SKM-1 (cell line): ENCODE measurements at regions not wholly inside any gene's neighbourhood (a gene's known extent, or its start where the extent isn't known, plus 50 kb on each side); places are given as distances from the start of the nearest gene placed in this dataset.

Experiments
- DNase-seq: peaks from one replicate; lab custom pipeline; 2025; ENCODE audit not compliant: unreplicated experiment; lab: John Stamatoyannopoulos, UW

DNA sequence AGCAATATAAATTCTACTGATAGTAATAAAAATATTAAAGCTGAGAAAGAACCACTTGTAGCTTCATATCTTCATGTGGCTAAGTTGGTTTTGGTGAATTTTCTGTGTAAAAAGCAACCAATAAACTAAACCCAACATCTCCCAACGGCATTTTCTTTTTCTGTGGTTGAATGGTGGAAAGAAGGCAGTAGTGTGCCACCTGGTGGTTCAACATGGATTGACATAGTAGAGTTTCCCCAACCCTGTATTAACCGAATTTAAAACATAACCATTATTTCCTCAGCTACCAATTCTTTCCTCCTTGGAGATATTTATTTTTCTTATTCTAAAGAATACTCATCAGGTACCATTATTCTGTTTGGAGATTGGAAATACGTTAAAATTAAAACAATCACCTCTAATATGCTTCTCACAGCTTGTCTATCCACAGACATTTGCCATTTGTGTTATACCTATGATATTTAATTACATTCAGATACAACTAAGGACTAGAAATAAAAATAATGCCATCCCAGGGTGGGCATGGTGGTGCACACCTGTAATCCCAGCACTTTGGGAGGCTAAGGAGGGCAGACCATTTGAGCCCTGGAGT is 117.1 kb upstream of the EEF1E1 start:
- DNase-seq: peak; percentile 44

DNA sequence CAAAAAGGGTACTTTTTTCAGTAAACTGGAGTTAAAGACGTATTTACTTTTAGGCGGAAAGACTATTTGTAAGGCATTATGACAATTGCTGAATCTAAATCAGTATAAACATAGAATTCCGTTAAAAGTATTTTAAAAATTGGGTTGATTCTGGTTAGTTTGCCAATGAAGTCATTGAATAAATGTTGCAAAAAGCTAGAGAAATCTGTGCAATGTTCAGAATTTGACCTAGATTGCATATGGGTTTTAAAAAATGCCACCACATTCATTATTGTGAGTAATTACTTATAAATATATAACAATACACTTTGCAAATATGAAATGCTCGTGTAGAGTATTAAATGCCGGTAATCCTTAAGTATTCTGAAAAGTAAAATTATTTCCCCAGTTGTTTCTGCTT is 116.5 kb upstream of the EEF1E1 start:
- no peak for DNase-seq

DNA sequence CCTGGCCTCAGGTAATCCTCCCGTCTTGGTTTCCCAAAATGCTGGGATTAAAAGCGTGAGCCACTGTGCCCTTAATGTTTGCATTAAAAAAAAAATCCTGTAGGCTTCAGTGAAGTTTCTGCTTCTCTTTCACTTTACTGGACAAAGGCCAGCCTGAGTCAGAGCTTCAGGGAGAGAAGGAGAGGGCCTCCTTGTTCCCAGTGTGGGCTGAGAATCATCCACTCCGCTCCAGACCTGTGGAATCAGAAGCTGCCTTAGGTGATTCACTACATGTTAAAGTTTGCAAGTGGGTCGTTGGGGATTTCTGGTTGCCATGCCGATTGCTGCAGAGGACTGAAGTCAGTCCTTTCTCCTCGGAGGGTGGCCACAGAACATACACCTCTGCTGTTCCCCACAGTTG is 113.3 kb upstream of the EEF1E1 start:
- DNase-seq: no peak

DNA sequence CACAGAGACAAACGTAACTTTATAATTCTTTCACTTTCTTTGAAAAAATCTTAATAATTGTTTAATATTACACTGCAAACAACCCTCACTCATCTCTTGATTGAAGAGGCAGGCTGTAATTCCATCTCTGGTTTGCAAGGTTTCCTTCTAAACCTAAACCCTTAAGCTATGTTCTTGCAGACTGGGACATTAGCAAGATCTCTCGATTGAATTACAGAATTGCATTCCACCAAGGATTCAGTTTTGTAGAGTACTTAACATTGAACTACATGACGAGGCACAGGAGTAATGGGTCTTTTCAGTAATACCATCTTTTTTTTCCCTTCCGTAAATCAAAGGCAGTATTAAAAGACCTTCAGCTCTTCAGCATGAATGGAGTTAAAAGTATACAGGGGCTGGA is 111.6 kb upstream of the EEF1E1 start:
- DNase-seq: no peak

DNA sequence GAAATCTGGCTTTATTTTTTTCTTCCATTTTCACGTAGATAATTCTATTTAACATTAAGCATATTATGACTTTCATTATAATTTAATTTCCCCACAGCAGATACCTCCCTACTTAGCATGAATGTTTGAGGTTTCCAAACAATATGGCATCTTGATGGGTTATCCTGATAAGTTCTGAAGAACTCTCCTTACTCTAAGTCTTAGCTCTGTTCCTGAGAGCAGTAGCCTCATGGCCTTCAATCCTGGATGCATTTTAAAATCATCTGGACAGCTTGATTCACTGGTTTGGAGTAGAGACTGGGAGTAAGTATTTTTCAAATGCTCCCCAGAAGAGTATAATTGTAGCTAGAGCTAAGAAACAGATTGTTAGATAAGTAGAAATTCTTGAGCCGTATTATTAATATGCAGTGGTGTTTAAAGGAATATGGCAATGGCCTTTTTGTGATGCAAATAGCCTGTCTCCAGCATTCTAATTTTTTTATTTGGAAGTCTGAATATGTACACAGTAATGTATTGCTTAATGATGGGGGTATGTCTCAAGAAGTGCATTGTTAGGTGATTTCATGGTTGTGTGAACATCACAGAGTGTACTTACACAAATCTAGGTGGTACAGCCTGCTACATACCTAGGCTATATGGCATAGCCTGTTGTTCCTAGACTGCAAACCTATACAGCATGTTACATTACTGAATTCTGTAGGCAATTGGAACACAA is 110.5 kb upstream of the EEF1E1 start:
- no peak for DNase-seq

DNA sequence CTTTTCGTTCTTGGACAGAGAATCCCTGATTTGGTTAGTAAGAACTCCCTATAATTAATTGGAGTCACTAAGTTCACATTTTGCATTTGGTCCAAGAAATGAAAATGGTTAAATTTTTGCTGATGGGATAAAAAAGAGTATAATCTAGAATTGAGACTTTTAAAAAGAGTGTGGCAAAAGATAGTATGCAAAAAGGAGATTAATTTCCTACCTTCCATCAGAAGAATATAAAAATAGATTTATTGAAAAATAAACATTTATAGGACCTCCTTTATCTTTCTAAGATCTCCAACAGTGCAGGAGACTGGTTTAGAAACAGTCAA is 105.5 kb upstream of the EEF1E1 start:
- no peak for DNase-seq

DNA sequence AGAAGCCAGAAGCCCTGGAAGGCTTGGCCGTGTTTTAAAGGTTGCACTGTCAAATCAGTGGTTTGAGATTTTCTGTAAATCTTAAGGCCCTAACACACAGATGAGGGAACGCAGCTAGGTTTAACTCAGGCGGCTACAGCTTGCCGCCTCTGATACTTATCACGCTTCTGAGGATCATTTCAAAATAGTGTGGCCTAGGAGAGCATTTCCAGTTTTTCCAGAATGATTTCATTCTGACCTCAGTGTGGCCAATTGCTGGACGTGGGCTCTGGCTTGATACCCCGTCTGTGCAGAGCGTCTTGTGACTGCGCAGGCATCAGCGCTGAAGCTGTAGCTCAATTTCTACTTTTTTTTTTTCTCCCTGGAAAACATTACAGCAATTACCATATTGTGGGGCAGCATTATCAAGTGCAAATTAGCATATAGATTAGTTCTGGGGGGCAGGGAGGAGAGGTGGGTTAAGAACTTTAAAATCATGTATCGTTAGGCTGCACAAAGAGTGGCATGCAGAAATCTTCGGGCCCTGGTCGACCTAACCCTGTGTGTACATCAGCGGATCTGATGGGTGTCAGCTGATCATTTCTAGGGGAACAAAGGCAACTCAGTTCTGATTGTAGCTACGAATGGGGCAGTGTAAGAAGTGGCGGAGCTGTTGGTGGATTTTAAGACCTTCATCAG is 105.0 kb upstream of the EEF1E1 start:
- DNase-seq: no peak

DNA sequence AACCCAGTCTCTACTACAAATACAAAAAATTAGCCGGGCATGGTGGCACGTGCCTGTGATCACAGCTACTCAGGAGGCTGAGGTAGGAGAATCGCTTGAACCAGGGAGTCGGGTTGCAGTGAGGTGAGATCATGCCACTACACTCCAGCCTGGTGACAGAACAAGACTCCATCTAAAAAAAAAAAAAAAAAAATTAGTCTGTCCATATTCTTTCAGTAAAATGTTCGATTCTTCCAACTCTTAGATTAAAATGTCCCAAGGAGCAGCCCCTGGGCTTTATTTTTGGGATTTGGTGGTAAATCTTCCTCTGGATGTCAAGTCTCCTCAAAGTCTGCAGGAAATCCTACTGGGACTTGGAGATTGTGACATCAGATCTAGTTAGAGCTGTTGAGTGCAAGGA is 101.0 kb upstream of the EEF1E1 start:
- DNase-seq: no peak

DNA sequence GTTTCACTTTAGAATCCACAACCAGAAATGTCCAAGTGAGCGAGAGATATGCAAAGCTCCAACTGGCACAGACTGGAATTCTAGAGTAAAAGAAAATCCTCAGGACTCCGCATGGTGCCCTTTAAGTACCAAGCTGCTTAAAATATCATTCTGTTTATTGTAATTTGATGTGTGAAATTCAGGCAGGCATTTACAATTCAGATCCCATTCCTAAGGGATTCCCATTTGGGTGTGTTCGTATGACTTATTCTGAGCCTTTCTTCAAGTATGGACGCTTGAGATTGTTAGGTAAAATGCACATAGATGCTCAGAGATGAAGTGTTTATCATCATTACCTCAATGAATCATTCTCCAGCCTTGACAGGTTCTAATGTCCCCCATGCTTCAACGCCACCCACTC is 99.3 kb upstream of the EEF1E1 start:
- DNase-seq: no peak

DNA sequence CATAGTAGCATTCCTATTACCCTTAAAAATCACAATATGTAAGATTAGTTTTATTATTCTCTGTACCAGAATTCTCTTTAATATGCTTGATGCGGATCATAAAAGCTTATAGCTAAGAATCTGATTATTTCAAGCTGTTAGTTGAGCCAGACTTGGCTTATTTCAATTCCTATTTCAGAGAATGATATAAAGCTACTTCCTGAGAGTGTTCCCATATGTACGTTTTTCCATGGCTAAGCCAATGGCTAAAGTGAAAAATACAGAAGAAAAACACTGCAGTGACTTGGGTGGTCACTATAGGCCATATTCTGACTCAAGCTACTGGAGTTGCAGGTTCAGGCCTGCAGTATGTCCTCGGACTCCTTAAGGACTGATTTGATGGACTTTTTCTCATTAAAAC is 97.9 kb upstream of the EEF1E1 start:
- no peak for DNase-seq

DNA sequence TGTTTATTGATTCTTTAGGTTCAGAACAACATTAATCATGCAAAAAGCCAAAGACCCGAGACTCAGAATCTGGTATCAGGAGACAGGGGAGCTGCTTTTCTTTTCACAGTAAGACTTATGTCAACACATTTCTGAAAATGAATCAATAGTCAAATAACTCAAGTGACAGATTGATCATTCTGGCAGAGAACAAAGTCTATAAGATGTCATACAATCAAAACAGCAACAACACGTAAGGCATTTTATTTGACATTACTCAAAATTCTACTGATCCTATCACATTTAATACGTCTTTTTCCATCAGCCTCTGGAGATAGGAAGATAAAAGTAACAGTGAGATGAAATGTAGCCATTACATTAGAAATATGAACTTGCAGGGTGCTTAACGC is 93.4 kb upstream of the EEF1E1 start:
- DNase-seq: no peak

DNA sequence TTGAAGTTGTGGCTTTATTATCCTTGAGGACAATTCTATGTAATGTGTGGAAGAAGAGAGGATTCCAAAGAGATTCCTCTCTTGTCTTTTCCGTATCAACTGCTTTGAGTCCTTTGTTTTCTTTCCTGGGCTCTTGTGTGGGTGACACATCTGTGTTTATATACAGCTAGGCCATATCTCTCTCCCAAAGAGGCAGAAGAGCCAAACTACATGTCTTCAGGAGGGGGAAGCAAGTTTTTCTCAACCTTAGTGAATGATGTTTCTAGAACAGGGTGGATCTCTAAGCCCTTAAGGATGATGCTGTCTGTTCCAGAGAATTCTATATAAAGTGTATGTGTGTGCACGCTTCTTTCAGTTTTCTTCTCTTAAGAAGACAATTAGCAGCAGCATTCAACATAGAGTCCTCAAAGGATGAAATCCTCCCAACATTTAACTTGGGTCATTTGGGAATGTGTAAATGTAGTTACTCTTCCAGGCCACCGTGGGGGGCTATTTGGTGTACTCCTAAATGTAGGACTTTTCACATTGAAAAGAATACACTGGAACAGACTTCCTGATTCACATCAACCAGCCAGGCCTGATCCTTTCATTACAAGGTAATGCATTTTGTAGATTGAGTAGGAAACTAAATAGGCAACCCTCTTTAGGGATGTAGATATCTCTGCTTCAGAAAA is 92.8 kb upstream of the EEF1E1 start:
- DNase-seq: no peak

DNA sequence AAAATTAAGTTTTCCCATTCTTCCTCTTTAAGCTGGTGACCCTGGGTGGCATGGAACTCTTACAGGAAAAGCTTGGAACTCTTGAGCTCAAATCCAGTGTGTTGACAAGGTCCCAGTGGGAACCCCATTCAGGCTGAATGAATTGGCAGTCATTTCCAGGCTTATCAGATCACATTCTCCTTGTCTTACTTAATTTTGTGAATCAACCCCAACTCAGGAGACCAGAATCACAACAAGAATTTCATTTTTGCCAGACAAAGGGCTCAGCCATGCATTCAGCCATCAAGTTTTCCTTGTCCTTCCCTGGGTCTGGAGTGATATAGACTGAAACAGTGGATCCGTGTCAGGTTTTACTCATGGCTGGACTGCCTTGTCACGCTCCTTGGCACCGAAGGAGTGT is 92.1 kb upstream of the EEF1E1 start:
- DNase-seq: no peak

DNA sequence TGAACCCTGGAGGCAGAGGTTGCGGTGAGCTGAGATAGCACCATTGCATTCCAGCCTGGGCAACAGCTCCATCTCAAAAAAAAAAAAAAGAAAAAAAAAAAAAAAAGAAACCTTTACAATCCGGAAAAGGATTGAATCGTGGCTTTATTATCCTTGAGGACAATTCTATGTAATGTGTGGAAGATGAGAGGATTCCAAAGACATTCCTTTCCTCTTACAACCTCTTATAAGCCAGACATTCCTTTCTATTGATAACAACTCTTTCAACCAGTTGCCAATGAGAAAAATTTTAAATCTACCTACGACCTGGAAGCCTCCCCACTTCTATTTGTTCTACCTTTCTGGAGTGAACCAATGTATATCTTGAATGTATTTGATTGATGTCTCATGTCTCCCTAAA is 91.2 kb upstream of the EEF1E1 start:
- no peak for DNase-seq

DNA sequence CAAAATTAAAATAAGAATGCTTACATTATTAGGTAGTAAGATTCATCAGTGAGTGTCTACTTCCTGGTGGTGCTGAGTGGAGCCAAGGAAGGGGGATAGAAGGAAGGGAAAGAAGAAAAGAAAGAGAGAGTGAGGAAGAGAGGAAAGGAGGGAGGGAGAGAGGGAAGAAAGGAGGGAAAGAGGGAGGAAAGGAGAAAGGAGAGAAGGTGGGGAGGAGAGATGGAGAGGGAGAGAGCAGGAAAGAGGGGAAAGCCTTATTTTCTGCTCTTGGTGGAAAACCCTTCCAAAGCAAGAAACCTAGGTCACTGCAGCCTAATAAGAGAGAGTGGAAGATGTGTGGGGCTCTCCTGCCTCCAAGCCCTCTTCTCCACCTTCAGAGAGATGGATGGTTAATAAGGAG is 90.2 kb upstream of the EEF1E1 start:
- DNase-seq: no peak

DNA sequence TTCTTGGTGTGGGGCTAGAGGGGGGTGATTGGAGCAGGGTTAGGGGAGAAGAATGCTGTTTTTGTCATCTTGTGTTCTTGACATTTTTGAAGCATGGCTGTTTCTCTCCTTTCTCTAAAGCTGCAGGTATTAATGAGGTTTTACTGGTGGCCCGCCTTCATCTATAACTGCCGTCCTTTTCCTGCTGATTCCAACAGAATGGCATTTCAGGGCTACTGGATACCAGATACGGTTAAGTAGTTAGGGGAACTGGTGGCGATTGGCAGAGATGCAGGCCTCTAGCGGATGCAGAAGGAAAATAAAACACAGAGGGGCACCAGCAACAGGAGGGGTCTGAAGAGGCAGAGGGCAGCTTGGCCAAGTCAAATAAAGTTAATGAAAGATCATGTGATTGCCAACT is 89.7 kb upstream of the EEF1E1 start:
- DNase-seq: no peak

DNA sequence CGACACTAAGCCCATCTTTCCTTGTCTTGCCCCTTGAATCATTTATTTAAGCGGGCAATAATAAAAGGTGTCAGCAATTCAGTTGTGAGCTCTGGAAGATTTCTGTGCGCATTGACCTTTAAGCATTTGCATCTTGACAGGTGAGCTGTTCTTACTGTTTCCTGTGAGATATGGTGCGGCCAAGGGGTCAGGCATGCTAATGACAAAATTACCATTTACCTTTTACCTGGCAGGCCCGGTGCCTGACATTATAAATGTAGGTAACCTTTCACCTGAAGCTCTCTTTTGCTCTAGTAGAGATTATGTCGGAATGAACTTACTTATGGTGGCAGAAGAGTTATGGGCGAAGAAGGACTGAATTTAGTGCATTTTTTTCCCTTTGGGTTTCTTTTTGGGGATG is 89.3 kb upstream of the EEF1E1 start:
- DNase-seq: no peak

DNA sequence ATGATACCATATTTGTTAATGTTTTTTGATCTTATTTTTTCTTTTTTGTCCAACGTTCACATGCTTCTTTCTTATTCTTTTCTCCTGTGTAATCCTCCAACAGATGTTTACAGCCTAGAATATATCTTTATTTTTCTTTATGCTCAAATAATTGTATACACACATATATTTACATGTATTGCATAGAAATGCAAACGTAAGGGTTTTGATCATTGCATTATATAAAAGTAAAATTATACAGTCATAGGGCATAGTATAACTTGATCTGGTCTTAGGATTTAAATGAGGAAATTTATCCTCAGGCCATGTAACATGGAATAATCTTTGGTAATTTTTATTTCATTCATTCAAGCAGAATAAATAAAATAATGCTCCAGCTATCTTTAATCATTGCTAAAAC is 84.9 kb upstream of the EEF1E1 start:
- DNase-seq: no peak

DNA sequence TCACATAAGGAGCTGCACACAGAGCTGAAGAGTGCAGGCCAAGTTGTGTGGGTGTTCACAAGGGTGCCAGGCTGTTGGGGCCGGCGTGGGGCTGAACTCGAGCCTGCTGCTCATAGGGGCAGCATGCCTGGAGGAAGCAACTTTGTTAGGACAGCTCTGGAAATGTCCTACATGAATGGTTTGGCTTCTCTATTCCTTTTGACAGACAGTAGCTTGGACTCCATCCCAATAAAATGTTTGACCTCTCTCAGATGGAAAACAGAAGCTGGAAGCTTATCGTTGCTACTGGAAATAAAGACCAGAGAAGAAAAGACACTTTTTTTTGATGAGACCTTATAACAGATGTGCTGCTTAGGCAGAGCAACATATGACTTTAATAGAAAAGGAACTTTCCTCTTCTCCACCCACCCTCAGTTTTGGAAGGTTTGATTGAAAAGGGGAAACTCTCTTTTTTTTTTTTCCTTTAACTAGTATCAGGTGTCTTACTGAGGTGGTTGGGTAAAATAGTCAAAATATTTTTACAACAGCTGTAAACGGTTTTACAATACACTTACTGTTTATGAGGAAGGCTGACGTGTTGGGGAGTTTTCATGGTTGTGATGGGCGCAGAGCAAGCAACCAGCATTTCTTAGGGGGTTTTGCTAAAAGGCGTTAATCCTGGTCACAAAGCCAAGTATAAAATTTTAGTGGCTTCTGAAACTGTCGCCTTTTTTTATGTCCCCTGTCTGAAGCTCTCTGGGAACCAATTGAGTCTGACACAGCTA is 80.7 kb upstream of the EEF1E1 start:
- no peak for DNase-seq

DNA sequence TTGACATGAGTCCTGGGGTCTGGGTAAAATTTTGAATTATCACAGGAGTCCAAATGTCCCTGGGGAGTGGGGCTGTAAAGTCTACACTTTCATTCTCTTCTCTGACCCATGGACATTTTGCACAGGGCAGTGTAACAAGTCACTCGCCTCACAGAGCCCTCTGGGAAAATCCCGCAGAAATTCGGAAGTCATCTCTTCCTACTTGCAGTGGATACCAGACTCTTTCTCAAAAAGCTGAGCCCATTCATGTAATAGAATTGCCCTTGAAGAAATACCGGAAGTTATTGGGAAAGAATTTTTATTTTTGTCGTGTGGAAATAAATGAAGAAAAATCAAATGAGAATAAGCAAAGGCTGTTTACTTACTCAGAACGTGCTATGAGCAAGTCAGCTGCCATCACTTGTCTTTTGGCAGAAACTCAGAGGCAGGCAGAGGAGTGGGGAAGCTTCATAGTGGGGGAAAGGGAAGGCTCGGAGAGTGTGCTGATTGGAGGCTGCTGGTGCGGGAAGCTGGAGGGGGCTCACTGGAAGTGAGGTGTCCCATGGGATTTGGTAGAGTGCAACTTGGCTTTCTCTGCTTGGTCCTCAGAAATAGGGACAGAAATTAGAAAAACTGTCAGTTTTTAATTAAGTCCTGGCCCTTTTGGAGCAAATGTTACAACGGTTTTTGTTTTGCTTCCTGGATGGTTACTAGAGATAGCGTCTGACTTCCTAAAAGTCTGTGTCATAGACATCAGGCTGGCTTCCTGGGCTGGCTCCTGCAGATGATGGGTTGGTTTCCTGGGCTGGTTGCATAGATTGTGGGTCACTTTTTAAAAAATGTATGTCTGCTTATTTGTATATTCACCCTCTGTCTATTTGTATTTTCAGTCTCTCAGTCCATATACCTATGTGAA is 79.8 kb upstream of the EEF1E1 start:
- DNase-seq: no peak
